ENCODE measurements at regions not wholly inside any gene's neighbourhood (a gene's known extent, or its start where the extent isn't known, plus 50 kb on each side); places are given as distances from the start of the nearest gene placed in this dataset.

- TF ChIP-seq CTCF (IDR thresholded peaks at IDR 0.05; ENCODE audit: low read length): no peak
- no peak for TF ChIP-seq EZH2 (IDR thresholded peaks at IDR 0.05; ENCODE audit: borderline replicate concordance, low read length)
These were observed 270.3 kb downstream of the MZT1 start for GRCh38 chr13:72457151-72457550.

All from OCI-LY1 (cell line).